HG02759 (cell line): ENCODE measurements at regions not wholly inside any gene's neighbourhood (a gene's known extent, or its start where the extent isn't known, plus 50 kb on each side); places are given as distances from the start of the nearest gene placed in this dataset.
"Not testable (repeated sequence)": the region's sequence is repeated elsewhere in the genome, so short reads cannot be mapped to it uniquely, and the experiment has no call there.

ENCODE experiments used
- ATAC-seq: cut with Tn5 transposase; IDR thresholded peaks from one replicate; pipeline ENCODE4 v1.9.1; 2021; ENCODE audit warnings: mild to moderate bottlenecking, moderate library complexity; ENCODE audit not compliant: unreplicated experiment

DNA sequence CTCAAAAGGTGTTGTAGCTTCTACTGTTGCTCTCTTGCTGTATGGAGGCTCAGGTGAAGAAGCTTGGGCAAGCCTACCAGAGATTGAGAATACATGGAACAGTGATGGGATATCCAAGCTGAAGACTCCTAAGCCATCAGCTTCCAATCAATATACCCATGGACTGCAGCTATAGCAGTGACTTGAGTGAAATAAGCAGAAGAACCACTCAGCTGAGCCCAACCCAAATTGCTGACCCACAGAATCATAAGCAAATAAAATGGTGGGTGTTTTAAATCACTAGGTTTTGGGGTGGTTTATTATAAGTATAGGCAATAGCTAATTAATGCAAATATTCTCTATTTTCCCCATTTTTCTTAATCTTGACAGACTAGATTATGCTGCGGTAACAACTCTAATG is 147.7 kb upstream of the SALL1 start:
- ATAC-seq, result no peak

GRCh38 chr16:51290442-51291285 is 139.6 kb upstream of the SALL1 start:
- ATAC-seq, result no peak

GRCh38 chr16:51289336-51289735 is 138.3 kb upstream of the SALL1 start:
- ATAC-seq, result no peak

GRCh38 chr16:51287121-51287755 is 136.2 kb upstream of the SALL1 start:
- ATAC-seq, result no peak

- ATAC-seq, result no peak
Observed at GRCh38 chr16:51286272-51286671, 135.2 kb upstream of the SALL1 start.

- ATAC-seq, result no peak
Observed at GRCh38 chr16:51276336-51276735, 125.3 kb upstream of the SALL1 start.

- no peak for ATAC-seq
Observed at GRCh38 chr16:51272420-51272819, 121.3 kb upstream of the SALL1 start.

- ATAC-seq, result no peak
Observed at GRCh38 chr16:51271156-51271701, 120.2 kb upstream of the SALL1 start.

- ATAC-seq, result no peak
Observed at GRCh38 chr16:51268237-51268636, 117.2 kb upstream of the SALL1 start.

DNA sequence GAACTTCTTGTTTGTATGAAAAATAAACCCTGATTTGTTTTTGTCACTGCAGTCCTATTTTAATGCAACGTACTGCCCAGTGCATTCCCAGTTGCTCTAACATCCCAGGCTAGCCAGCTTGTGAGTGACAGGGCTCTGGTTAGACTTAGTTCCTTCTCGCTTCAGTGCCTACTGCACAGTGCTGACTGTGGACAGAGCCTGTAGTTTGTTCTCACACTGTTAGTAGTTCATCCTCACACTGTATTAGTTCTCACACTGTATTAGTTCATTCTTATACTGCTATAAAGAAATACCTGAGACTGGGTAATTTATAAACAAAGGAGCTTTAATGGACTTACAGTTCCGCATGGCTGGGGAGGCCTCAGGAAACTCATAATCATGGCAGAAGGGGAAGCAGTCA is 116.6 kb upstream of the SALL1 start:
- ATAC-seq, result no peak

DNA sequence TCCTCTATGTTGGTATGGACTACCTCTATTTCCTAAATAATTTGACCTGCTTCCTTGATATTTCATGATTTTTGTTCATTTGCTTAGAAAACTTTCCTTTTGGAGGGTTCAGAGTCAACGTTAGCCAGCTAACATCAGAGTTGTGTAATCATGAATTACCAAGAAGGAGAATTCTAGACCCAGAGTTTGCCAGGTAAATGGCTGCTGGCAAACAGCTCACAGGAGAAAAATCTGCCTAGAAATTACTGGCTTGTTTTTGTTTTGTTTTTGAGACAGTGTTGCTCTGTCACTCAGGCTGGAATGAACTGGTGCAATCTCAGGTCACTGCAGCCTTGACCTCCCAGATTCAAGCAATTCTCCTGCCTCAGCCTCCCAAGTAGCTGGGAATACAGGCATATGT is 111.4 kb upstream of the SALL1 start:
- ATAC-seq, result no peak

DNA sequence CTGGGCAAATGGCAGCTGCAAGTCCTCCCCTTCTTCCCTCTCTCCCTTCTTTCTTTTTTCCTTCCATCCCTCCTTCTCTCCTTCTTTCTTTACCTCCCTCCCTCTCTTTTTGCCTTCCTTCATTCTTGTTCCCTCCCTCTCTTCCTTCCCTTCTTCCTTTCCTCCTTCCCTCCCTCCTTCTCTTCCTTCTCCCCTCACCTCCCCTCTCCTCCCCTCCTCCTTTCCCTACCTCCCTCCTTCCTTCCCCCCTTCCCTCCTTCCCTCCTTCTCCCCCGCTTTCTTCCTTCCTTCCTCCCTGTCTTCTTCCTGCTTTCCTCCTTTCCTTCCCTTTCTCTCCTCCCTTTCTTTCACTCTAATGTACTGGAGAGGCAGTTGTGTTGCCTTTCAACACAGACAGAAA is 110.8 kb upstream of the SALL1 start:
- ATAC-seq, result no peak

GRCh38 chr16:51255349-51255972 is 104.4 kb upstream of the SALL1 start:
- no peak for ATAC-seq

GRCh38 chr16:51254390-51254789 is 103.3 kb upstream of the SALL1 start:
- not testable (repeated sequence) for ATAC-seq

- ATAC-seq, result no peak
Observed at GRCh38 chr16:51248217-51248616, 97.1 kb upstream of the SALL1 start.

DNA sequence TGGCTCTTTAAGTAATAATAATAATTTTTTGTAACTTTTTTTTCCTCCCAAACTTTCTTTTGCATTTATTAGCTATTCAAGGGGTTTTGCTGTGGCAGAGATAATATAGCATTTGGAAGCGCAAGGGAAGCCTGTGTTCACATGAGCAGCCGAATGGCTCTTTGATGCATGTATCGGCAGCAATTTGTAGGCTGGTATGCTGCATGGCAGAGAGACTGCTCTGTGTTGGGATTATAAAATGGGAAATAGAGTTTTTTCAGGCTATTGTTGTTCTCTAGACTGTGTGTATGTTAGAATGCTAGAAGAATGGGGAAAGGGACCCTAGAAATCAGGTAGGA is 94.6 kb upstream of the SALL1 start:
- no peak for ATAC-seq

GRCh38 chr16:51244887-51245657 is 94.0 kb upstream of the SALL1 start:
- ATAC-seq, result no peak

DNA sequence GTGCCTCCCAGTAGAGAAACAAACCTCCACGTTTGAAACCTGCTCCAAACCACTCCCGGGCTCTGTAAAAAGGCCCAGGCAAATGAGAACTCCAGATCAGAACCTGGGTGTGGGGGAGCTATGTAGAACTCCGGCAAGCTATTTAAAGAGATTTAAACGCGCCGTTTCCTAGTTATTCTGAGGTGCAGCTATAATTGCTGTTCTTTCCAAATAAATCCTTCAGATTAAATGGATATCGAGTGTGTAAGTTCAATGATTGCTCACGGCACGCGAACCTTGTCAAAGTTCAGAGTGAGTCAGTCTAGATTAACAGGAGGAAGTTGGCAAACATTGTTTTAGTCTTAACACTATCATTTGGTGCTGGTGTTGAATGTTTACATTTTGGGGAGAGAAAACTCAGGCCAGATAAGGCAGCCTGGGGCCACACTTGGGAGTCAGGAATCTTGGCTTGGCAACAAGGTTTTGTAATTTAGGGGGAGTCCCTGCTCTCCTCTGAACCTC is 92.9 kb upstream of the SALL1 start:
- no peak for ATAC-seq

DNA sequence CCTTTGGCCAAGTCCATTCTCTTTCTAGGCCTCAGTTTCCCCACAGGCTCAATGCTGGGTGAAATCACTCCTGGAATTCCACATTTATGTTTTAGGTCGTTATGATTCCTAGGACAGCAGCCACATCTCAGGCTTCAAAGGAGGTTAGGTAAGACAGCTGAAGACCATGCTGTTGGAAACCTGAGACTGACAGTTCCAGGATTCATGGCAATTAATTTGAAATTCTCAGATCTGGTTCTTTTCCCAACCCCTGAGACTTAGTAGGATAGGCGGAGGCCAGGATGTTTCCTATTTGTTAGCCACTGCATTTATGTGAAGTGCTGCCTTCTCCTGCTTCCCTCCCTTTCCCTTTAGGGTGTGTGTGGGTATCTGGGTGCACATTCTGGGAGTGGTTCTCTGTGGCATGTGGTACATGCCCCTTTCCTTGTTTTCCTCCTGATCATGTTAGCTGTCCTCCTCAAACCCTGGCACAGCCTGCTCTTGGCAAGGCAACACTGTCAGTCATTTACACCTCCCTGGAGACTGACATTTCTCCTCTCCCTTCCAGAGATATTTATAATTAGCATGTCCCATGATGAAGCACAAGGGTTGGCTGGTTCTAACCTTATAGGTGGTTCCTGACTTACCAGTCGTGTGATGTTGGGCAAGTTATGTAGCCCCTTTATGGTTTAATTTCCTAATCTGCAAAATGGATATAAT is 91.4 kb upstream of the SALL1 start:
- no peak for ATAC-seq

DNA sequence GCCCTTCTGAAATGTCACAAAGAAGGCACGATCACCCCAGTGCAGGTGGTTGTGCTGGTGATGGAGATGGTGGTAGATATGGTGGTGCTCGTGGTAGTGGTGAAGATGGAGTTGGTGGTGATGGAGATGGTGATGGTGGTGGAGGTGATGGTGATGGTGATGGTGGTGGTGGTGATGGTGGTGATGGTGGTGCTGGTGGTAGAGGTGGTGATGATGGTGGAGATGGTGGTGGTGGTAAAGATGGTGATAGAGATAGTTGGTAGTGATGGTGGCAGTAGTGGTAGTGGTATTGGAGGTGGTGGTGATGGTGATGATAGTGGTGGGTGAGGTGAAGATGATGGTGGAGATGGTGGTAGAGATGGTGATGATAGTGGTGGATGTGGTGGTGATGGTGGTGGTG is 88.1 kb upstream of the SALL1 start:
- ATAC-seq, result no peak
